Smooth muscle cell (in vitro differentiated cells): ENCODE measurements at regions not wholly inside any gene's neighbourhood (a gene's known extent, or its start where the extent isn't known, plus 50 kb on each side); places are given as distances from the start of the nearest gene placed in this dataset.

Source experiments
- DNase-seq: peaks from one replicate; lab custom pipeline; 2025; ENCODE audit not compliant: unreplicated experiment; lab: John Stamatoyannopoulos, UW
- H2AFZ ChIP-seq: fragments of 200-600 bp; sonication (generic); 2 replicates; pipeline ENCODE4 v1.6.0; 2016; ENCODE audit warnings: antibody characterized with exemption, low read depth, mild to moderate bottlenecking
- H3F3A ChIP-seq: fragments of 200-600 bp; sonication (generic); 2 replicates; pipeline ENCODE4 v1.6.0; 2017; ENCODE audit warnings: antibody characterized with exemption, low read depth
- H3K27ac ChIP-seq: fragments of 200-600 bp; sonication (generic); 2 replicates; pipeline ENCODE4 v1.5.1; 2016; ENCODE audit warnings: low read depth, mild to moderate bottlenecking
- H3K27me3 ChIP-seq: fragments of 200-600 bp; sonication (generic); 2 replicates; pipeline ENCODE4 v1.6.1; 2016; ENCODE audit warnings: low read depth, mild to moderate bottlenecking
- H3K36me3 ChIP-seq: fragments of 200-600 bp; sonication (generic); 2 replicates; pipeline ENCODE4 v1.5.1; 2016; ENCODE audit warnings: low read depth
- H3K4me1 ChIP-seq: fragments of 200-600 bp; sonication (generic); 2 replicates; pipeline ENCODE4 v1.5.1; 2016; ENCODE audit warnings: low read depth
- H3K4me2 ChIP-seq: fragments of 200-600 bp; sonication (generic); 2 replicates; pipeline ENCODE4 v1.6.0; 2016; ENCODE audit warnings: mild to moderate bottlenecking
- H3K4me3 ChIP-seq: fragments of 200-600 bp; sonication (generic); 2 replicates; pipeline ENCODE4 v1.5.1; 2016; ENCODE audit warnings: mild to moderate bottlenecking
- H3K79me2 ChIP-seq: fragments of 200-600 bp; sonication (generic); 2 replicates; pipeline ENCODE4 v1.6.0; 2016; ENCODE audit warnings: low read depth, mild to moderate bottlenecking
- H3K9ac ChIP-seq: fragments of 200-600 bp; sonication (generic); 2 replicates; pipeline ENCODE4 v1.6.0; 2016; ENCODE audit warnings: low read depth
- H3K9me3 ChIP-seq: fragments of 200-600 bp; sonication (generic); replicated peaks from 2 replicates; pipeline ENCODE4 v1.5.1; 2016; ENCODE audit warnings: low read depth
- H4K20me1 ChIP-seq: fragments of 200-600 bp; sonication (generic); 2 replicates; pipeline ENCODE4 v1.6.0; 2016; ENCODE audit warnings: low read depth
- CTCF ChIP-seq: fragments of 200-600 bp; sonication (generic); IDR thresholded peaks from 2 replicates; pipeline ENCODE4 v1.5.1; 2017; ENCODE audit warnings: borderline replicate concordance, mild to moderate bottlenecking, antibody characterized with exemption; ENCODE audit not compliant: insufficient read depth, poor library complexity, severe bottlenecking
- WGBS: methylation state at CpG from one replicate; pipeline ENCODE4 v1.1.7; 2016; ENCODE audit warnings: low lambda C conversion rate; 5-methylcytosine and 5-hydroxymethylcytosine counted together

GRCh38 chr4:124135409-124135813 is 577.1 kb downstream of the ANKRD50 start:
- WGBS = 68% methylated on average over 1 of the region's 1 CpG
- DNase-seq = no peak
- Histone ChIP-seq H3K79me2 (no peaks in the 10 kb centered on the region), H3K4me2 (no peak overlapping the region), H3K4me1 (no peaks in the 10 kb centered on the region), H3K27me3 (no peaks in the 10 kb centered on the region), H4K20me1 (no peaks in the 10 kb centered on the region), H3K27ac (no peak overlapping the region), H3K9ac (no peak overlapping the region), H3K36me3 (no peaks in the 10 kb centered on the region), H3K9me3 (no peaks in the 10 kb centered on the region), H3F3A (no peaks in the 10 kb centered on the region), H3K4me3 (no peak overlapping the region), H2AFZ (no peak overlapping the region)
- no peak for TF ChIP-seq CTCF

GRCh38 chr4:124139044-124139443 is 573.5 kb downstream of the ANKRD50 start:
- no peaks in the 10 kb centered on the region for H3K36me3 ChIP-seq
- H3K9me3 ChIP-seq = no peaks in the 10 kb centered on the region
- no peak overlapping the region for H3K27ac ChIP-seq
- TF ChIP-seq CTCF = no peak
- H3K27me3 ChIP-seq = no peaks in the 10 kb centered on the region
- no peaks in the 10 kb centered on the region for H3F3A ChIP-seq
- no peak overlapping the region for H3K9ac ChIP-seq
- no peak overlapping the region for H3K4me3 ChIP-seq
- DNase-seq = no peak
- H3K79me2 ChIP-seq = no peaks in the 10 kb centered on the region
- no peaks in the 10 kb centered on the region for H4K20me1 ChIP-seq
- H3K4me1 ChIP-seq = no peaks in the 10 kb centered on the region
- no peak overlapping the region for H3K4me2 ChIP-seq
- WGBS = 93% methylated on average over 6 of the region's 6 CpGs
- H2AFZ ChIP-seq = no peak overlapping the region

- Histone ChIP-seq H3K9ac (no peak overlapping the region), H2AFZ (no peak overlapping the region), H3F3A (no peaks in the 10 kb centered on the region), H3K4me2 (no peak overlapping the region), H3K4me1 (no peaks in the 10 kb centered on the region), H3K79me2 (no peaks in the 10 kb centered on the region), H3K27ac (no peak overlapping the region), H4K20me1 (no peaks in the 10 kb centered on the region), H3K4me3 (no peak overlapping the region), H3K36me3 (no peaks in the 10 kb centered on the region), H3K9me3 (no peaks in the 10 kb centered on the region), H3K27me3 (no peaks in the 10 kb centered on the region)
- TF ChIP-seq CTCF = no peak
- 93% methylated on average over 4 of the region's 4 CpGs for WGBS
- no peak for DNase-seq
These were observed 568.9 kb downstream of the ANKRD50 start for GRCh38 chr4:124143632-124144031.

GRCh38 chr4:124144238-124144654 is 568.3 kb downstream of the ANKRD50 start:
- no peak for DNase-seq
- no peak for TF ChIP-seq CTCF
- Histone ChIP-seq H2AFZ (no peak overlapping the region), H3K4me2 (no peak overlapping the region), H4K20me1 (no peaks in the 10 kb centered on the region), H3K36me3 (no peaks in the 10 kb centered on the region), H3F3A (no peaks in the 10 kb centered on the region), H3K4me1 (no peaks in the 10 kb centered on the region), H3K9me3 (no peaks in the 10 kb centered on the region), H3K79me2 (no peaks in the 10 kb centered on the region), H3K27me3 (no peaks in the 10 kb centered on the region), H3K4me3 (no peak overlapping the region), H3K9ac (no peak overlapping the region), H3K27ac (no peak overlapping the region)
- 95% methylated on average over 4 of the region's 4 CpGs for WGBS
